Smooth muscle cell (in vitro differentiated cells): ENCODE measurements at regions not wholly inside any gene's neighbourhood (a gene's known extent, or its start where the extent isn't known, plus 50 kb on each side); places are given as distances from the start of the nearest gene placed in this dataset.

Experiments
- DNase-seq: peaks from one replicate; lab custom pipeline; 2025; ENCODE audit not compliant: unreplicated experiment; lab: John Stamatoyannopoulos, UW
- H2AFZ ChIP-seq: fragments of 200-600 bp; sonication (generic); 2 replicates; pipeline ENCODE4 v1.6.0; 2016; ENCODE audit warnings: antibody characterized with exemption, low read depth, mild to moderate bottlenecking
- H3F3A ChIP-seq: fragments of 200-600 bp; sonication (generic); 2 replicates; pipeline ENCODE4 v1.6.0; 2017; ENCODE audit warnings: antibody characterized with exemption, low read depth
- H3K27ac ChIP-seq: fragments of 200-600 bp; sonication (generic); 2 replicates; pipeline ENCODE4 v1.5.1; 2016; ENCODE audit warnings: low read depth, mild to moderate bottlenecking
- H3K27me3 ChIP-seq: fragments of 200-600 bp; sonication (generic); 2 replicates; pipeline ENCODE4 v1.6.1; 2016; ENCODE audit warnings: low read depth, mild to moderate bottlenecking
- H3K36me3 ChIP-seq: fragments of 200-600 bp; sonication (generic); 2 replicates; pipeline ENCODE4 v1.5.1; 2016; ENCODE audit warnings: low read depth
- H3K4me1 ChIP-seq: fragments of 200-600 bp; sonication (generic); 2 replicates; pipeline ENCODE4 v1.5.1; 2016; ENCODE audit warnings: low read depth
- H3K4me2 ChIP-seq: fragments of 200-600 bp; sonication (generic); 2 replicates; pipeline ENCODE4 v1.6.0; 2016; ENCODE audit warnings: mild to moderate bottlenecking
- H3K4me3 ChIP-seq: fragments of 200-600 bp; sonication (generic); 2 replicates; pipeline ENCODE4 v1.5.1; 2016; ENCODE audit warnings: mild to moderate bottlenecking
- H3K79me2 ChIP-seq: fragments of 200-600 bp; sonication (generic); 2 replicates; pipeline ENCODE4 v1.6.0; 2016; ENCODE audit warnings: low read depth, mild to moderate bottlenecking
- H3K9ac ChIP-seq: fragments of 200-600 bp; sonication (generic); 2 replicates; pipeline ENCODE4 v1.6.0; 2016; ENCODE audit warnings: low read depth
- H3K9me3 ChIP-seq: fragments of 200-600 bp; sonication (generic); replicated peaks from 2 replicates; pipeline ENCODE4 v1.5.1; 2016; ENCODE audit warnings: low read depth
- H4K20me1 ChIP-seq: fragments of 200-600 bp; sonication (generic); 2 replicates; pipeline ENCODE4 v1.6.0; 2016; ENCODE audit warnings: low read depth
- WGBS: methylation state at CpG from one replicate; pipeline ENCODE4 v1.1.7; 2016; ENCODE audit warnings: low lambda C conversion rate; 5-methylcytosine and 5-hydroxymethylcytosine counted together
- TF ChIP-seq, protein P1 (sequence below): fragments of 200-600 bp; sonication (generic); IDR thresholded peaks from 2 replicates; pipeline ENCODE4 v1.5.1; 2017; ENCODE audit warnings: borderline replicate concordance, mild to moderate bottlenecking, antibody characterized with exemption; ENCODE audit not compliant: insufficient read depth, poor library complexity, severe bottlenecking

DNA sequence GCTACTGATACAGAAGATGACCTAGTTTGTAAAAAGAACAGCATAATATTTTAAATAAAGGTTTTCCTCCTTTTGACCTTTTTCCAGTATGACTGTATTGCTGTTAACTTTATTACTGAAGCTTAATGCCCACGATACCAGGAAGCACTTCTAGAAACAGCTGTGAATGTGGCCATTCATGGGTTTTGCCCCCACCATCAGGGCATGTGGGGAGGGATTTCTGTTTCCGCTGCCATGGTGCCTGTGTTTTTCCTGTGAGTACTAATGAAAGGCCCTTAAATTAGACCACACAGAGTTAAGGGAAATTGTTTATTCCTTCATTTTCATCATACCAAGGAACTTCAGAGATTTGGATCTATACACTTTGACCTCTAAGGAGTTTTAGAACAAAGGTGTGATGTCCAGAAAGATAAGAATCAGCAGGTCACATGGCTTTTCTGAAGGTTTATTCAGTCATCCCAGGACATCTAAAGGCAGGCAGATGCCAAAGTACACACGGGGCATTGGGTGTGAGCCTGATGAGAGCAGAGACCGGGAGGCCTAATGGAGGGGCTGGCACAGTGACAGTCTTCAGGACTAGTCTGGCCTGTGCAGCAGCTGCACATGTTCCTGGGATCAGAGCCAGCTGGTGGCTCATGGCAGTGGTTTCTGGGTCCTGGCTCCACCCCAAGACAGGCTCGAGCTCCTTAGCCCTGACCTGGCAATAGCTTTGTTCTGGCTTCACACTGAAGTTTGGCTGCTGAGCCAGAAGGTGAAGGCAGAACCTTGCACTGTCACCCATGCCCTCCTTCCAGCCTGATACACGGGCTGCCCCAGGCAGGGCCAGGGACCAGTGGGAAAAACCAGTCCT lies 190.9 kb downstream of the REEP3 start:
- Histone ChIP-seq H3K79me2 (no peaks in the 10 kb centered on the region), H2AFZ (no peak overlapping the region), H3K4me2 (peak overlapping the region; percentile 82), H3K9me3 (no peaks in the 10 kb centered on the region), H4K20me1 (no peaks in the 10 kb centered on the region), H3K4me3 (no peak overlapping the region), H3K4me1 (peaks cover 34% of the 10 kb centered on the region), H3F3A (peaks cover 21% of the 10 kb centered on the region), H3K27me3 (no peaks in the 10 kb centered on the region), H3K9ac (peak overlapping the region; percentile 41), H3K27ac (peak overlapping the region; percentile 90), H3K36me3 (no peaks in the 10 kb centered on the region)
- TF ChIP-seq, protein P1, sequence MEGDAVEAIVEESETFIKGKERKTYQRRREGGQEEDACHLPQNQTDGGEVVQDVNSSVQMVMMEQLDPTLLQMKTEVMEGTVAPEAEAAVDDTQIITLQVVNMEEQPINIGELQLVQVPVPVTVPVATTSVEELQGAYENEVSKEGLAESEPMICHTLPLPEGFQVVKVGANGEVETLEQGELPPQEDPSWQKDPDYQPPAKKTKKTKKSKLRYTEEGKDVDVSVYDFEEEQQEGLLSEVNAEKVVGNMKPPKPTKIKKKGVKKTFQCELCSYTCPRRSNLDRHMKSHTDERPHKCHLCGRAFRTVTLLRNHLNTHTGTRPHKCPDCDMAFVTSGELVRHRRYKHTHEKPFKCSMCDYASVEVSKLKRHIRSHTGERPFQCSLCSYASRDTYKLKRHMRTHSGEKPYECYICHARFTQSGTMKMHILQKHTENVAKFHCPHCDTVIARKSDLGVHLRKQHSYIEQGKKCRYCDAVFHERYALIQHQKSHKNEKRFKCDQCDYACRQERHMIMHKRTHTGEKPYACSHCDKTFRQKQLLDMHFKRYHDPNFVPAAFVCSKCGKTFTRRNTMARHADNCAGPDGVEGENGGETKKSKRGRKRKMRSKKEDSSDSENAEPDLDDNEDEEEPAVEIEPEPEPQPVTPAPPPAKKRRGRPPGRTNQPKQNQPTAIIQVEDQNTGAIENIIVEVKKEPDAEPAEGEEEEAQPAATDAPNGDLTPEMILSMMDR, result no peak
- 31% methylated on average over 6 of the region's 6 CpGs for WGBS
- DNase-seq, result no peak

DNA sequence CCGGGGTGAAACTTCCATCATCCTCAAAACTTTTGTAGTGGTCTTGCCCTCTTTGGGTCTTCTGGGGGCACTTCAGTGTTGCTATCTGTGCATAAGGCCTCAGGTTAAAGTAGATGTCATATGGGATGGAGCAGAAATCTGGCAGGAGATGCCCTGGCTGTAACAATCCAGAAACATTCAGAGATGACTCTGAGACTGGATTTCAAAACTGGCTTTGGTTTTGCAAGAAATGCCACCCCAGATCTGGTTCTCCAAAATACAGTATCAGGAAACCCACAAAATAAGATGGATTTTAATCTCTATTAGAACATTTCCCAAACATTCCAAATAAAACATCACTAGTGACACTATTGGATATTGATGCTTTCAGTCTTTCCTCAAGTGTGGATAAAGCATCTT lies 191.5 kb downstream of the REEP3 start:
- H3K4me2 ChIP-seq, result peak overlapping the region; percentile 82

DNA sequence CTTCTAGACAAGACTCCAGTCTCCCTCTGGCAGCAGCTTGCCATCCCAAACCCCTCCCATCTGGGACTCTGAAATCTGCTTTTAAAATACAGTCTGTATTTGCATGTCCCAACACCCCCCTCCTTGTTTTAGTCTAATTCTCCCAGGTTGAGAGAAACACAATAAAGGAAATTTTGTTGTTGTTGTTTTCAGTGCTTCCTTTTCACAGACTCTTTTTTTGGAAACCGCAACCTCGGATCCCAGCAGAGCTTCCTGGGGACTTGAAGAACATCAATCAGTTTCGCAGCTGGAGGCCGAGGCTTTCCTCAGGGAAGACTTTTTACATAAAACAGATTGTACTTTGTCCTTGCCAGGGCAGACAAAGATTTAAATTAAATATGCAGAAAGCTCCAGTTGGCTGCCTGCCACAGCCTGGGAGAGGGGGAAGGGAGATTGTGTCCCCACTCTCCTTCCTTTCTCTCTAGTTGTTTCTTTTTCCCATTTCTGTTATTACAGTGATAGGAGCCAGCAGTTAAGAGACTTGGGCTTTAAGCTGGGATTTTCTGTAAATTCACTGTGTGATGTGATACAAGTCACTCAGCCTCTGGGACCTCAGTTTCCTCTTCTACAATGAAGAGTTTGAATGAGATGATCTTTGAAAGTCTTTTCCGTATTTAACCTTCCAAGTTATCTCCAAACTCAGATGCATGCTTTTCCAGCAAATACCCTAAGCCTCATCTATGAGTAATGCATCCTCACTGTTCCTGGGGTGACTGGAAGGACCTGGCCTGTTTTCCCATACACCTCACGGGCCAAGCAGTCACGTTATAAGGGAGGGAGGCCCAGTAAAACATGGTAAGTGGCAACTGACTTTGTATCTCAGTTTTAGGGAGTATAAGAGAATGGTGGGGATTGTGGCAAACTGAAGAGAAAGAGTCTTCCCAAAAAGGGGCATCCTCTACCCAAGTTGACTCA lies 192.3 kb downstream of the REEP3 start:
- H3K4me1 ChIP-seq, result peaks cover 34% of the 10 kb centered on the region
- H3K4me3 ChIP-seq, result peak overlapping the region; percentile 33
- peak overlapping the region; percentile 62 for H3K9ac ChIP-seq
- H3K36me3 ChIP-seq, result no peaks in the 10 kb centered on the region
- H2AFZ ChIP-seq, result peak overlapping the region; percentile 77
- H3K27ac ChIP-seq, result peak overlapping the region; percentile 90
- WGBS, result 5% methylated on average over 7 of the region's 7 CpGs
- H3K4me2 ChIP-seq, result peak overlapping the region; percentile 82
- H3F3A ChIP-seq, result peaks cover 21% of the 10 kb centered on the region
- H3K79me2 ChIP-seq, result no peaks in the 10 kb centered on the region
- H3K9me3 ChIP-seq, result no peaks in the 10 kb centered on the region
- H4K20me1 ChIP-seq, result no peaks in the 10 kb centered on the region
- DNase-seq, result peak; percentile 22
- H3K27me3 ChIP-seq, result no peaks in the 10 kb centered on the region
- TF ChIP-seq, protein P1, result no peak

More for the DNA sequence above, 191.5 kb downstream of the REEP3 start:
- H4K20me1 ChIP-seq, result no peaks in the 10 kb centered on the region
- H3K36me3 ChIP-seq, result no peaks in the 10 kb centered on the region
- H3K4me3 ChIP-seq, result no peak overlapping the region
- H3K9me3 ChIP-seq, result no peaks in the 10 kb centered on the region
- DNase-seq, result no peak
- H2AFZ ChIP-seq, result no peak overlapping the region
- no peaks in the 10 kb centered on the region for H3K27me3 ChIP-seq
- WGBS, result 67% methylated on average over 1 of the region's 1 CpG
- H3F3A ChIP-seq, result peaks cover 21% of the 10 kb centered on the region
- H3K9ac ChIP-seq, result peak overlapping the region; percentile 62
- H3K27ac ChIP-seq, result peak overlapping the region; percentile 90
- H3K79me2 ChIP-seq, result no peaks in the 10 kb centered on the region
- TF ChIP-seq, protein P1, result no peak
- H3K4me1 ChIP-seq, result peaks cover 34% of the 10 kb centered on the region
